ENCODE measurements at regions not wholly inside any gene's neighbourhood (a gene's known extent, or its start where the extent isn't known, plus 50 kb on each side); places are given as distances from the start of the nearest gene placed in this dataset.
"Not testable (repeated sequence)": the region's sequence is repeated elsewhere in the genome, so short reads cannot be mapped to it uniquely, and the experiment has no call there.

DNA sequence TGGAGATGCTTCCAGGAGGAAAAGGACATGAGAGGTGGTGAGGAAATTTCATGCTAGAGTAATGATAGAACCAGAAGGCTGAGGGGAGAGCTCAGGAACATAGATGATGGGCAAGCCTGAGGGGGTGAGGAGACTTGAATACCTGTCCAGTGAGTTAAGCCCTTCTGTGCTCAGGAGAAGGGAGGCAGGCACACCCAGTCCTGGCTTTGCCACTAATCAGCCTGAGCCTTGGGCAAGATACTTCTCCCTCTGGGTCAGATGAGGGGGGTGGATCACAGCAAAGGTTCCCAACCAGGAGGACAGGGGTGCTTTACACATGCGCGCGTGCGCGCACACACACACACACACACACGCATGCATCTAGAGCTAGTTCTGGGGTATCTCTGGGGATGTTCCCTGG is 60.5 kb upstream of the KCNK12 start:
- peaks cover 3% of the 10 kb centered on the region for H3K27me3 Mint-ChIP-seq (ENCODE audit: unreplicated experiment)
- H3K36me3 Mint-ChIP-seq (ENCODE audit: insufficient read depth, unreplicated experiment): no peaks in the 10 kb centered on the region
- CTCF ChIA-PET: interaction anchor here (0.6 to 1.3 kb wide), 2 partner anchors 18 to 56 kb away, joined by 3 read pairs; no protein-coding TSS in a partner anchor
- H3K27ac Mint-ChIP-seq (ENCODE audit: unreplicated experiment): no peak overlapping the region
- no peak for DNase-seq
- peaks cover 23% of the 10 kb centered on the region for H3K4me1 Mint-ChIP-seq (ENCODE audit: low read depth, unreplicated experiment)
- intact Hi-C loops (cut with micrococcal nuclease; ENCODE audit: unreplicated experiment): loop anchor here (5.0 kb wide), 1 partner anchor 136 kb away; no protein-coding TSS in a partner anchor
- no peak overlapping the region for H3K4me3 Mint-ChIP-seq (ENCODE audit: low read depth, unreplicated experiment)
- H3K9me3 Mint-ChIP-seq (ENCODE audit: low read depth, unreplicated experiment): no peaks in the 10 kb centered on the region
- TF ChIP-seq, protein P1, sequence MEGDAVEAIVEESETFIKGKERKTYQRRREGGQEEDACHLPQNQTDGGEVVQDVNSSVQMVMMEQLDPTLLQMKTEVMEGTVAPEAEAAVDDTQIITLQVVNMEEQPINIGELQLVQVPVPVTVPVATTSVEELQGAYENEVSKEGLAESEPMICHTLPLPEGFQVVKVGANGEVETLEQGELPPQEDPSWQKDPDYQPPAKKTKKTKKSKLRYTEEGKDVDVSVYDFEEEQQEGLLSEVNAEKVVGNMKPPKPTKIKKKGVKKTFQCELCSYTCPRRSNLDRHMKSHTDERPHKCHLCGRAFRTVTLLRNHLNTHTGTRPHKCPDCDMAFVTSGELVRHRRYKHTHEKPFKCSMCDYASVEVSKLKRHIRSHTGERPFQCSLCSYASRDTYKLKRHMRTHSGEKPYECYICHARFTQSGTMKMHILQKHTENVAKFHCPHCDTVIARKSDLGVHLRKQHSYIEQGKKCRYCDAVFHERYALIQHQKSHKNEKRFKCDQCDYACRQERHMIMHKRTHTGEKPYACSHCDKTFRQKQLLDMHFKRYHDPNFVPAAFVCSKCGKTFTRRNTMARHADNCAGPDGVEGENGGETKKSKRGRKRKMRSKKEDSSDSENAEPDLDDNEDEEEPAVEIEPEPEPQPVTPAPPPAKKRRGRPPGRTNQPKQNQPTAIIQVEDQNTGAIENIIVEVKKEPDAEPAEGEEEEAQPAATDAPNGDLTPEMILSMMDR (IDR thresholded peaks at IDR 0.05; ENCODE audit: unreplicated experiment): no peak
- no TSS peak for BruUV-seq (replicated peaks)

DNA sequence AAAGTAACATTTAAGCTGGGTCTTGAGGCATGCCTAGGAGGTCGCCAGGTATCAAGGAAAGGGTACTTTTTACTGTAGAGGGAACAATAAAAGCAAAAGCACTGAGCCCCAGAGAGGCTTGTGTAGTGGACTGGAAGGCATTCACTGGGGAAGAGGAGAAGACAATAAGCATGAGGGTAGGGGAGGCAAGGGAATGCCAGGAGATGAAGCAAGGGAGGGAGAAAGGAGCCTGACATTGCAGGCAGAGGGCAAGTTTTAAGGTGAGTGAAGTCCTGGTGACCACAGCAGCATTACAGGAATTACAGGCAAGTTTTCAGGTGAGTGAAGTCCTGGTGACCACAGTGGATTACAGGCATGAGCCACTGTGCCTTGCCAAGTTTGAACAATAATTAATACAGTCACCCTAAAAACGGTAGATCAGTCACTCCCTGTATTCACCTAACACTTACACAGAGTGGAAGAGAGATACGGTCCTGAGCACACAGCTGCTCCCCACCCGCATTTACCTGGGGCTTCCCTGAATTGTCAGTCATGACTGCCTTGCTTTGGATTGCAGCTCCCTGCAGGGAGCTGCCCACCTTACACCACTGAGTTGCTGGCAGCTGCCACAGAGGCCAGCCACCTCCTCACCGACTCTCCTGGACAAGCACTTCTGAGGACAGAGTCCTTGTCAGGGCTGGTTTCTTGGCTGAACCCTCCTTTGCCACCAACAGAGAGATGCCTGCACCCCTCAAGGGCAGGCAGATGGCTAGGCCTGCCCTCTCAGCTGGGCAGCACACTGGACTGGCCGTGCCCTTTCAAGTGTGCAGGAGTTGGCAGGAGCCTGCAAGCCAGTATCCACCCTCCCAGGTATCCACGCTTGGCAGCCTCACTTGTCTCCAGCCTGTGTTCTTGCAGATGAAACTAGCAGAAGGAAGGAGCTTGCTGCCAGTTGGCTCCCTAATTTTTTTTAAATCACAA is 59.0 kb upstream of the KCNK12 start:
- TF ChIP-seq, protein P1 (IDR thresholded peaks at IDR 0.05; ENCODE audit: unreplicated experiment): no peak
- no peak for DNase-seq
- CTCF ChIA-PET: no interaction called here
- peaks cover 19% of the 10 kb centered on the region for H3K27me3 Mint-ChIP-seq (ENCODE audit: unreplicated experiment)
- no peaks in the 10 kb centered on the region for H3K36me3 Mint-ChIP-seq (ENCODE audit: insufficient read depth, unreplicated experiment)
- peaks cover 23% of the 10 kb centered on the region for H3K4me1 Mint-ChIP-seq (ENCODE audit: low read depth, unreplicated experiment)
- H3K9me3 Mint-ChIP-seq (ENCODE audit: low read depth, unreplicated experiment): no peaks in the 10 kb centered on the region
- no peak overlapping the region for H3K4me3 Mint-ChIP-seq (ENCODE audit: low read depth, unreplicated experiment)
- H3K27ac Mint-ChIP-seq (ENCODE audit: unreplicated experiment): no peak overlapping the region
- intact Hi-C loops (cut with micrococcal nuclease; ENCODE audit: unreplicated experiment): loop anchor here (5.0 kb wide), 1 partner anchor 138 kb away; no protein-coding TSS in a partner anchor
- no TSS peak for BruUV-seq (replicated peaks)

DNA sequence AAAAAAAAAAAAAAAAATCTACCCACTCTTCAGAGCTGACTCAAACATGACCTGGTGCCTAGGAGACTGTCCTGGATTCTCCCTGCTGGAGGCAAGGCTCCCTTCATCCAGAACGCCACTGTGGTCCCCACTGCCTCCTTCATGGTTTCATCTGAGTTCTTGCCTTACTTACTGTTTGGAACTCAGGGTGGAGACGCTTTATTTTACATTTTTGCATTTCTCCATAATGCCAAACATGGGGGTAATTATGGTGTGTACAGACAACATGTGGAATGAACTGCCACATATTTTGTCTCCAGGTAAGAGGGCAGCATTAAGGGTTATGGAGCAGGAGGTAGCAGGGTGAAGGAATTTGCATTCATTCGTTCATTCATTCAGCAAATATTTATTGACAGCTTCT is 58.1 kb upstream of the KCNK12 start:
- Mint-ChIP-seq H3K4me3 (ENCODE audit: low read depth, unreplicated experiment) (no peak overlapping the region), H3K36me3 (ENCODE audit: insufficient read depth, unreplicated experiment) (no peaks in the 10 kb centered on the region), H3K4me1 (ENCODE audit: low read depth, unreplicated experiment) (peaks cover 23% of the 10 kb centered on the region), H3K27ac (ENCODE audit: unreplicated experiment) (no peak overlapping the region), H3K27me3 (ENCODE audit: unreplicated experiment) (peaks cover 27% of the 10 kb centered on the region), H3K9me3 (ENCODE audit: low read depth, unreplicated experiment) (no peaks in the 10 kb centered on the region)
- intact Hi-C loops (cut with micrococcal nuclease; ENCODE audit: unreplicated experiment): no loop called here
- no TSS peak for BruUV-seq (replicated peaks)
- TF ChIP-seq, protein P1 (IDR thresholded peaks at IDR 0.05; ENCODE audit: unreplicated experiment): no peak
- DNase-seq: no peak
- CTCF ChIA-PET: no interaction called here

DNA sequence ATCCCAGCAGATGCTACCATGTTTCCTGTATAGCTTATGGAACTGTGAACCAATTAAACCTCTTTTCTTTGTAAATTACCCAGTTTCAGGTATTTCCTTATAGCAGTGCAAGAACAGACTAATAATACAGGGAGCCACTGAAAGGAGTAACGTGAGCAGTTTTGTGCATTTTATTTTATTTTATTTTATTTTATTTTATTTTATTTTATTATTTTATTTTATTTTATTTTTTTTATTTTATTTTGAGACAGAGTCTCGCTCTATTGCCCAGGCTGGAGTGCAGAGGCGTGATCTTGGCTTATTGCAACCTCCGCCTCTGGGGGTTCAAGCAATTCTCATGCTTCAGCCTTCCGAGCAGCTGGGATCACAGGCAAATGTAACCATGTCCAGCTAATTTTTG is 55.9 kb upstream of the KCNK12 start:
- H3K9me3 Mint-ChIP-seq (ENCODE audit: low read depth, unreplicated experiment): no peaks in the 10 kb centered on the region
- CTCF ChIA-PET: no interaction called here
- no peaks in the 10 kb centered on the region for H3K36me3 Mint-ChIP-seq (ENCODE audit: insufficient read depth, unreplicated experiment)
- TF ChIP-seq, protein P1 (IDR thresholded peaks at IDR 0.05; ENCODE audit: unreplicated experiment): no peak
- intact Hi-C loops (cut with micrococcal nuclease; ENCODE audit: unreplicated experiment): no loop called here
- H3K27me3 Mint-ChIP-seq (ENCODE audit: unreplicated experiment): peaks cover 44% of the 10 kb centered on the region
- no peak overlapping the region for H3K4me3 Mint-ChIP-seq (ENCODE audit: low read depth, unreplicated experiment)
- no peak overlapping the region for H3K27ac Mint-ChIP-seq (ENCODE audit: unreplicated experiment)
- no TSS peak for BruUV-seq (replicated peaks)
- H3K4me1 Mint-ChIP-seq (ENCODE audit: low read depth, unreplicated experiment): peaks cover 6% of the 10 kb centered on the region
- DNase-seq: no peak

DNA sequence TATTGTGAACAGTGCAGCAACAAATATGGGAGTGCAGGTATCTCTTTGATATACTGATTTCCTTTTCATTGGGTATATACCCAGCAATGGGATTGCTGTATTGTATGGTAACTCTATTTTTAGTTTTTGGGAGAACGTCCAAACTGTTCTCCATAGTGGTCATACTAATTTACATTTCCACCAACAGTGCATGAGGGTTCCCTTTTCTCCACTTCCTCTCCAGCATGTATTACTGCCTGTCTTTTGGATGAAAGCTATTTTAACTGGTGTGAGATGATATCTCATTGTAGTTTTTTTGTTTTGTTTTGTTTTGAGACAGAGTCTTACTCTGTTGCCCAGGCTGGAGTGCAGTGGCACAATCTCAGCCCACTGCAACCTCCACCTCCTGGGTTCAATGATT is 52.4 kb upstream of the KCNK12 start:
- H3K4me1 Mint-ChIP-seq (ENCODE audit: low read depth, unreplicated experiment); H3K27ac Mint-ChIP-seq (ENCODE audit: unreplicated experiment); DNase-seq; CTCF ChIA-PET; BruUV-seq (replicated peaks); H3K9me3 Mint-ChIP-seq (ENCODE audit: low read depth, unreplicated experiment); intact Hi-C loops (cut with micrococcal nuclease; ENCODE audit: unreplicated experiment); H3K4me3 Mint-ChIP-seq (ENCODE audit: low read depth, unreplicated experiment); H3K36me3 Mint-ChIP-seq (ENCODE audit: insufficient read depth, unreplicated experiment): not testable (repeated sequence)
- H3K27me3 Mint-ChIP-seq (ENCODE audit: unreplicated experiment): peaks cover 44% of the 10 kb centered on the region

Data from Calu3 (cell line).